ENCODE measurements at regions not wholly inside any gene's neighbourhood (a gene's known extent, or its start where the extent isn't known, plus 50 kb on each side); places are given as distances from the start of the nearest gene placed in this dataset.

GRCh38 chr5:58366461-58366860, 93.4 kb downstream of the PLK2 start:
- DNase-seq (ENCODE audit: extremely low spot score): no peak
- Histone ChIP-seq H3K36me3 (ENCODE audit: insufficient read depth) (no peaks in the 10 kb centered on the region), H3K4me1 (ENCODE audit: insufficient read depth) (no peaks in the 10 kb centered on the region), H3K4me3 (ENCODE audit: low read depth, low read length) (no peak overlapping the region), H3K27ac (ENCODE audit: low read depth) (no peak overlapping the region)
- 63% methylated on average over 4 of the region's 4 CpGs for WGBS

DNA sequence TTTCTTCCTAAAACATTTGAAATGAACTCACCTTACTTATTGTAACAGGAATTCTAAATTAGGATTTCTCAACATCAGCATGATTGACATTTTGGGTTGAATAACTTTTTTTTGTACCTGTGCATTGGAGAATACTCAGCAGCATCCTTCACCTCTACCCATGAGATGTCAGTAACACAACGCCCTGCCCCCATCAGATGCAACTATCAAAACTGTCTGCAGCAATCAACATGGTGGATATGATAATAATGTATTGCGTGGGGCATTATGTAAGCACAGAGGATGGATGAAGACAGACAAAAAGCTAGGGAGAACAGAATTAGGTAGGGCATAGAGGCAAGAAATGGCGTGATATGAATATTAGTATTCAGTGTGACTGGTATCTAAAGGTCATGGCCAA, 94.1 kb downstream of the PLK2 start:
- DNase-seq (ENCODE audit: extremely low spot score): no peak
- Histone ChIP-seq H3K27ac (ENCODE audit: low read depth) (no peak overlapping the region), H3K4me1 (ENCODE audit: insufficient read depth) (no peaks in the 10 kb centered on the region), H3K36me3 (ENCODE audit: insufficient read depth) (no peaks in the 10 kb centered on the region), H3K4me3 (ENCODE audit: low read depth, low read length) (no peak overlapping the region)
- 91% methylated on average over 3 of the region's 3 CpGs for WGBS

- Histone ChIP-seq H3K27ac (ENCODE audit: low read depth) (no peak overlapping the region), H3K4me3 (ENCODE audit: low read depth, low read length) (no peak overlapping the region), H3K4me1 (ENCODE audit: insufficient read depth) (no peaks in the 10 kb centered on the region), H3K36me3 (ENCODE audit: insufficient read depth) (no peaks in the 10 kb centered on the region)
- DNase-seq (ENCODE audit: extremely low spot score): no peak
- 90% methylated on average over 8 of the region's 8 CpGs for WGBS
Observed at GRCh38 chr5:58363461-58364249, 96.2 kb downstream of the PLK2 start.

- Histone ChIP-seq H3K36me3 (ENCODE audit: insufficient read depth) (no peaks in the 10 kb centered on the region), H3K4me1 (ENCODE audit: insufficient read depth) (no peaks in the 10 kb centered on the region), H3K4me3 (ENCODE audit: low read depth, low read length) (no peak overlapping the region), H3K27ac (ENCODE audit: low read depth) (no peak overlapping the region)
- DNase-seq (ENCODE audit: extremely low spot score): no peak
- WGBS: 91% methylated on average over 3 of the region's 3 CpGs
Observed at GRCh38 chr5:58362135-58362534, 97.8 kb downstream of the PLK2 start.

- WGBS: 95% methylated on average over 2 of the region's 2 CpGs
- DNase-seq (ENCODE audit: extremely low spot score): no peak
- no peak overlapping the region for H3K27ac ChIP-seq (ENCODE audit: low read depth)
- H3K4me1 ChIP-seq (ENCODE audit: insufficient read depth): no peaks in the 10 kb centered on the region
- H3K4me3 ChIP-seq (ENCODE audit: low read depth, low read length): no peak overlapping the region
- H3K36me3 ChIP-seq (ENCODE audit: insufficient read depth): no peaks in the 10 kb centered on the region
Observed at GRCh38 chr5:58360794-58361193, 99.1 kb downstream of the PLK2 start.

GRCh38 chr5:58359981-58360380, 99.9 kb downstream of the PLK2 start:
- DNase-seq (ENCODE audit: extremely low spot score): no peak
- H3K4me3 ChIP-seq (ENCODE audit: low read depth, low read length): no peak overlapping the region
- H3K36me3 ChIP-seq (ENCODE audit: insufficient read depth): no peaks in the 10 kb centered on the region
- no peaks in the 10 kb centered on the region for H3K4me1 ChIP-seq (ENCODE audit: insufficient read depth)
- H3K27ac ChIP-seq (ENCODE audit: low read depth): no peak overlapping the region
- 60% methylated on average over 3 of the region's 3 CpGs for WGBS

DNA sequence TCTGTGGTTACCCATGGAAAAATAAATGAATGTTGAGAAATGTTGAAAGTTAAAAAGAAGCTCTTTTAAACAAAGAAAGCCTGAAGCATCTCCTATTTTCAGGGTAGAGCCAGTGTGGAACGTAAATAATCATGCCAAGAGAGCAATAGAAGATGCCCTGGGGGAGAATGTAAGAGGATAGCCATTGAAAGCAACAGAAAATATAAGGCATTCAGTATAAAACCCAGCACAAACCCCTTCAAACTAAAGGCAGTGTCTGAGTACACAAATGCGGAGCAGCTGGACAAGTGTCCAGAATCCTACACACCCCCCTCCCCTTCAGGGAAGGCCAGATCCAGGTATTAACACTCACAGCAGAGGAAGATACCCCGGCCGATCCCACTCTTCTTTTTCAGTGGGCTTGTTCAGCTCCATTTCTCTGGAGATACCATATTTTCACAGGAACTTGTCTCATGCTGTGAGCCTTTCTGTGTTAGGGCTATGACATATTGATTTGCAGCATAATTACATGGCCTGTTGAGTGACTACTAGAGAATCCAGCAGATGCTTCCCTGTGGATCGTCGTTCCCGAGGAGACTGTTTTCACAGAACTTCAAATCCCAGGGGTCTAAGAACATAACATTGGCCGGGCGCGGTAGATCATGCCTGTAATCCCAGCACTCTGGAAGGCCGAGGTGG, 101.2 kb downstream of the PLK2 start:
- H3K36me3 ChIP-seq (ENCODE audit: insufficient read depth): no peaks in the 10 kb centered on the region
- 85% methylated on average over 11 of the region's 11 CpGs for WGBS
- H3K4me1 ChIP-seq (ENCODE audit: insufficient read depth): no peaks in the 10 kb centered on the region
- DNase-seq (ENCODE audit: extremely low spot score): no peak
- no peak overlapping the region for H3K4me3 ChIP-seq (ENCODE audit: low read depth, low read length)
- H3K27ac ChIP-seq (ENCODE audit: low read depth): no peak overlapping the region

- WGBS: 88% methylated on average over 4 of the region's 4 CpGs
- no peak for DNase-seq (ENCODE audit: extremely low spot score)
- Histone ChIP-seq H3K4me1 (ENCODE audit: insufficient read depth) (no peaks in the 10 kb centered on the region), H3K27ac (ENCODE audit: low read depth) (no peak overlapping the region), H3K36me3 (ENCODE audit: insufficient read depth) (no peaks in the 10 kb centered on the region), H3K4me3 (ENCODE audit: low read depth, low read length) (no peak overlapping the region)
Observed at GRCh38 chr5:58357799-58358500, 101.9 kb downstream of the PLK2 start.

GRCh38 chr5:58357121-58357520, 102.8 kb downstream of the PLK2 start:
- Histone ChIP-seq H3K36me3 (ENCODE audit: insufficient read depth) (no peaks in the 10 kb centered on the region), H3K27ac (ENCODE audit: low read depth) (no peak overlapping the region), H3K4me3 (ENCODE audit: low read depth, low read length) (no peak overlapping the region), H3K4me1 (ENCODE audit: insufficient read depth) (no peaks in the 10 kb centered on the region)
- 61% methylated on average over 2 of the region's 2 CpGs for WGBS
- DNase-seq (ENCODE audit: extremely low spot score): no peak

- H3K4me1 ChIP-seq (ENCODE audit: insufficient read depth): no peaks in the 10 kb centered on the region
- WGBS: 97% methylated on average over 4 of the region's 4 CpGs
- no peak overlapping the region for H3K4me3 ChIP-seq (ENCODE audit: low read depth, low read length)
- no peak for DNase-seq (ENCODE audit: extremely low spot score)
- H3K27ac ChIP-seq (ENCODE audit: low read depth): no peak overlapping the region
- H3K36me3 ChIP-seq (ENCODE audit: insufficient read depth): no peaks in the 10 kb centered on the region
Observed at GRCh38 chr5:58356662-58357061, 103.2 kb downstream of the PLK2 start.

- no peaks in the 10 kb centered on the region for H3K36me3 ChIP-seq (ENCODE audit: insufficient read depth)
Observed at GRCh38 chr5:58354827-58355226, 105.1 kb downstream of the PLK2 start.

DNA sequence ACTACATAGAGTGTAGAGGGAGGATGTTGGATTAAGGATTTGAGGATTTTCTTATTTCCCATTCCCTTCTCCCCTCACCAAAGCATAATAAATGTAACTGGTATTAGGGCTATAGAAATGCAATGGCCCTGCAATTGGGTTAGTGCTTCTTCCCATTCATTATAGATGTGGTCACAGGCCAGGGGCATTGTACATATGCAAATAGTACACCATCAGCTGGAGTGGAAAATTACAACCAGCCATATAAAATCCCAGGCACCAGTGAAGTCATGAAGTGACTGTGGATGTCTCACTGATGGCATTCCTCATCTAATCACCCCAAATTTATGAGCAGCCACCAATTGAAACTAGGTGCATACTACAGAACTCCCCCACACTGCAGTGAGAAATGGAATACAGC, 105.9 kb downstream of the PLK2 start:
- Histone ChIP-seq H3K36me3 (ENCODE audit: insufficient read depth) (no peaks in the 10 kb centered on the region), H3K4me1 (ENCODE audit: insufficient read depth) (no peaks in the 10 kb centered on the region), H3K4me3 (ENCODE audit: low read depth, low read length) (no peak overlapping the region), H3K27ac (ENCODE audit: low read depth) (no peak overlapping the region)
- no peak for DNase-seq (ENCODE audit: extremely low spot score)

More at GRCh38 chr5:58354827-58355226, 105.1 kb downstream of the PLK2 start:
- 63% methylated on average over 2 of the region's 2 CpGs for WGBS
- Histone ChIP-seq H3K4me3 (ENCODE audit: low read depth, low read length) (no peak overlapping the region), H3K4me1 (ENCODE audit: insufficient read depth) (no peaks in the 10 kb centered on the region), H3K27ac (ENCODE audit: low read depth) (no peak overlapping the region)
- no peak for DNase-seq (ENCODE audit: extremely low spot score)

DNA sequence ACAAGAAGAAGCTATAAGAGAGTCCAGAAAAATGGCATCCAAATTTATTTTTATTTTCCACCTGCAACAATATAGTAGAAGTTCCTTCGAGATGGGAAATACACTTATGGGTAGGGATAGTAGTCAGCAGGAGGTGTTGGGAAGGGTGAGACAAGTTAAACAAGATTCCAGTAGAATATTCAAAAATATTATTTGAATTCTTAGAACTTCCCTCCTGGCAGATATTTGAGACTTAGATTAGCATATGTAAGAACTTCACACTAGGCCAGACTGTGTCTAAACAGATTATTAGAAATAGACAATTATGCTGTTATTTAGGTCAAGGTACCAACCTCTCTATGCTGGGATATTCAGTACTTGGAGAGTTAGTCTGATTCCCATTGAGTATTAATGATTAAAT, 108.7 kb downstream of the PLK2 start:
- Histone ChIP-seq H3K27ac (ENCODE audit: low read depth) (no peak overlapping the region), H3K4me1 (ENCODE audit: insufficient read depth) (no peaks in the 10 kb centered on the region), H3K4me3 (ENCODE audit: low read depth, low read length) (no peak overlapping the region), H3K36me3 (ENCODE audit: insufficient read depth) (no peaks in the 10 kb centered on the region)
- 0% methylated on average over 1 of the region's 1 CpG for WGBS
- DNase-seq (ENCODE audit: extremely low spot score): no peak

Measured in urinary bladder (tissue), 3 donors.